H1 (cell line): ENCODE measurements at regions not wholly inside any gene's neighbourhood (a gene's known extent, or its start where the extent isn't known, plus 50 kb on each side); places are given as distances from the start of the nearest gene placed in this dataset.

Experiments
- CTCF ChIA-PET: fragments of 300-600 bp; sonication (Branson Sonifier 250); formaldehyde crosslinking; loops from one replicate; lab custom pipeline; 2021; ENCODE audit not compliant: partially characterized antibody; lab: Charles Lee
- POLR2A ChIA-PET: fragments of 300-600 bp; sonication (Branson Sonifier 250); formaldehyde crosslinking; loops from one replicate; lab custom pipeline; 2021; ENCODE audit warnings: inconsistent platforms; ENCODE audit not compliant: partially characterized antibody; lab: Charles Lee
- DNase-seq, 2 experiments: peaks; one replicate each; pipeline versions ENCODE4 v3.0.0 to v3.0.0-alpha.2; 2010 to 2022; ENCODE audit warnings: low spot score in 2 of 2, low read depth in 1 of 2, mixed read lengths in 1 of 2
- FAIRE-seq: peaks from 2 replicates; lab custom pipeline; 2011; peaks lifted over from hg19 to GRCh38; lab: Jason Lieb, UNC
- H2AFZ ChIP-seq: 2 replicates; pipeline ENCODE4 v1.8.1; 2012; ENCODE audit warnings: low read length, inconsistent platforms
- H2AK5ac ChIP-seq: 2 replicates; pipeline ENCODE4 v1.6.1; 2013; ENCODE audit warnings: low read depth, low read length
- H2BK120ac ChIP-seq: replicated peaks from 2 replicates; pipeline ENCODE3; 2013; ENCODE audit warnings: low read depth, low read length, inconsistent platforms
- H2BK12ac ChIP-seq: 2 replicates; pipeline ENCODE4 v1.6.1; 2013; ENCODE audit warnings: low read depth, low read length
- H2BK15ac ChIP-seq: 2 replicates; pipeline ENCODE4 v1.6.1; 2013; ENCODE audit warnings: low read length
- H2BK20ac ChIP-seq: 2 replicates; pipeline ENCODE4 v1.6.1; 2013; ENCODE audit warnings: low read length
- H2BK5ac ChIP-seq: 2 replicates; pipeline ENCODE4 v1.6.1; 2013; ENCODE audit warnings: low read depth, low read length
- H3K14ac ChIP-seq: 2 replicates; pipeline ENCODE4 v1.6.1; 2013; ENCODE audit warnings: inconsistent platforms; ENCODE audit not compliant: insufficient read length
- H3K18ac ChIP-seq: 2 replicates; pipeline ENCODE4 v1.6.1; 2013; ENCODE audit warnings: low read length; ENCODE audit errors: extremely low read depth
- H3K23ac ChIP-seq: 2 replicates; pipeline ENCODE4 v1.6.1; 2013; ENCODE audit warnings: inconsistent platforms; ENCODE audit not compliant: insufficient read length
- H3K23me2 ChIP-seq: 2 replicates; pipeline ENCODE4 v1.6.1; 2013; ENCODE audit warnings: low read depth, low read length
- H3K27ac ChIP-seq: 2 replicates; pipeline ENCODE4 v1.6.1; 2011; ENCODE audit warnings: low read depth, low read length, inconsistent platforms
- H3K27me3 ChIP-seq, 4 experiments: replicated peaks in 1 of 4; 1 replicate in 1 of 4; 2 replicates in 3 of 4; pipeline versions ENCODE4 v1.6.1 to v1.8.1; 2011 to 2013; ENCODE audit warnings: low read length in 3 of 4, mild to moderate bottlenecking in 3 of 4, inconsistent platforms in 2 of 4, mixed read lengths in 2 of 4, moderate library complexity in 1 of 4; ENCODE audit not compliant: control insufficient read depth in 3 of 4, insufficient read depth in 3 of 4; ENCODE audit errors: extremely low read depth in 1 of 4
- H3K36me3 ChIP-seq, 4 experiments: 2 replicates each; pipeline versions ENCODE4 v1.6.1 to v1.8.1; 2011 to 2013; ENCODE audit warnings: mild to moderate bottlenecking in 4 of 4, low read length in 3 of 4, moderate library complexity in 2 of 4, control low read depth in 1 of 4, inconsistent platforms in 1 of 4; ENCODE audit not compliant: insufficient read depth in 4 of 4, control insufficient read depth in 2 of 4
- H3K4ac ChIP-seq: replicated peaks from 2 replicates; pipeline ENCODE3; 2013; ENCODE audit warnings: low read length, low read depth, mixed read lengths, inconsistent platforms; ENCODE audit not compliant: insufficient read length
- H3K4me1 ChIP-seq, 4 experiments: replicated peaks in 1 of 4; 1 replicate in 1 of 4; 2 replicates in 3 of 4; pipeline versions ENCODE4 v1.6.1 to v1.8.1; 2011 to 2013; ENCODE audit warnings: low read length in 3 of 4, inconsistent platforms in 2 of 4, mixed read lengths in 1 of 4; ENCODE audit not compliant: insufficient read depth in 4 of 4, control insufficient read depth in 3 of 4
- H3K4me2 ChIP-seq, 2 experiments: 2 replicates each; pipeline versions ENCODE4 v1.6.1 to v1.8.1; 2011 to 2013; ENCODE audit warnings: low read depth in 2 of 2, low read length in 2 of 2, control low read depth in 1 of 2, inconsistent platforms in 1 of 2, mild to moderate bottlenecking in 1 of 2; ENCODE audit not compliant: insufficient read depth in 1 of 2
- H3K4me3 ChIP-seq, 4 experiments: fragments of 200-600, 300-600 bp in 1 of 4; sonication (generic), shearing (Covaris generic), sonication (Bioruptor Twin) in 1 of 4; 2 replicates each; pipeline versions ENCODE4 v1.5.1 to v1.8.1; 2011 to 2016; ENCODE audit warnings: low read length in 4 of 4, low read depth in 3 of 4, control low read depth in 2 of 4, inconsistent platforms in 2 of 4, mild to moderate bottlenecking in 2 of 4, mixed read lengths in 1 of 4, moderate library complexity in 1 of 4; ENCODE audit not compliant: insufficient read depth in 2 of 4; ENCODE audit errors: extremely low read depth in 1 of 4
- H3K56ac ChIP-seq: replicated peaks from 2 replicates; pipeline ENCODE3; 2013; ENCODE audit warnings: low read depth, mild to moderate bottlenecking, mixed read lengths, low read length, inconsistent platforms; ENCODE audit not compliant: insufficient read length
- H3K79me1 ChIP-seq: 2 replicates; pipeline ENCODE4 v1.6.1; 2013; ENCODE audit warnings: low read depth, low read length, control low read depth
- H3K79me2 ChIP-seq, 2 experiments: 2 replicates each; pipeline versions ENCODE4 v1.6.1 to v1.8.1; 2012 to 2013; ENCODE audit warnings: low read length in 2 of 2, mild to moderate bottlenecking in 2 of 2, inconsistent platforms in 1 of 2; ENCODE audit not compliant: insufficient read depth in 2 of 2, control insufficient read depth in 1 of 2
- H3K9ac ChIP-seq, 4 experiments: replicated peaks in 1 of 4; 1 replicate in 1 of 4; 2 replicates in 3 of 4; pipeline versions ENCODE4 v1.6.1 to v1.8.1; 2011 to 2013; ENCODE audit warnings: low read depth in 3 of 4, low read length in 3 of 4, control low read depth in 2 of 4, mild to moderate bottlenecking in 2 of 4, moderate library complexity in 2 of 4, inconsistent platforms in 1 of 4; ENCODE audit errors: extremely low read depth in 1 of 4
- H3K9me3 ChIP-seq, 2 experiments: 2 replicates each; pipeline versions ENCODE4 v1.6.1 to v1.8.1; 2012 to 2013; ENCODE audit warnings: mild to moderate bottlenecking in 2 of 2, moderate library complexity in 2 of 2, control low read depth in 1 of 2, inconsistent platforms in 1 of 2, low read depth in 1 of 2, low read length in 1 of 2, mixed read lengths in 1 of 2; ENCODE audit not compliant: insufficient read depth in 2 of 2
- H4K20me1 ChIP-seq, 2 experiments: replicated peaks in 1 of 2; 2 replicates each; pipeline versions ENCODE3 to v1.8.1; 2011 to 2013; ENCODE audit warnings: inconsistent platforms in 2 of 2, low read length in 2 of 2, mild to moderate bottlenecking in 1 of 2; ENCODE audit not compliant: insufficient read depth in 2 of 2, control insufficient read depth in 1 of 2
- H4K5ac ChIP-seq: 2 replicates; pipeline ENCODE4 v1.6.1; 2013; ENCODE audit warnings: low read length, low read depth, mixed read lengths, inconsistent platforms; ENCODE audit not compliant: insufficient read length
- H4K8ac ChIP-seq: 2 replicates; pipeline ENCODE4 v1.8.0; 2013; ENCODE audit warnings: mild to moderate bottlenecking, moderate library complexity, low read length, inconsistent platforms; ENCODE audit not compliant: insufficient read depth; ENCODE audit errors: extremely low read depth
- H4K91ac ChIP-seq: replicated peaks from 2 replicates; pipeline ENCODE3; 2013; ENCODE audit warnings: low read length, mixed read lengths, inconsistent platforms; ENCODE audit not compliant: insufficient read length
- ASH2L ChIP-seq: fragments of 200-600, 300-600 bp; sonication (generic); IDR thresholded peaks from one replicate; pipeline ENCODE4 v1.7.1; 2017; ENCODE audit warnings: low read length
- BACH1 ChIP-seq: IDR thresholded peaks from 2 replicates; pipeline ENCODE4 v1.6.1; 2012; ENCODE audit warnings: low read length, improper control_type of control experiment
- BRCA1 ChIP-seq: IDR thresholded peaks from 2 replicates; pipeline ENCODE4 v1.6.1; 2012; ENCODE audit warnings: low read depth, low read length, improper control_type of control experiment
- CREB1 ChIP-seq: IDR thresholded peaks from 2 replicates; pipeline ENCODE4 v1.6.1; 2012; ENCODE audit warnings: inconsistent platforms
- GABPA ChIP-seq: IDR thresholded peaks from 2 replicates; pipeline ENCODE4 v1.6.1; 2011; ENCODE audit warnings: mild to moderate bottlenecking, low read length, moderate library complexity, borderline replicate concordance; ENCODE audit not compliant: insufficient read depth
- HDAC2 ChIP-seq, 2 experiments: fragments of 300-600 bp in 1 of 2; sonication (generic) in 1 of 2; IDR thresholded peaks; 2 replicates each; pipeline ENCODE4 v1.6.1; 2011 to 2012; ENCODE audit warnings: low read depth in 2 of 2, low read length in 2 of 2, mild to moderate bottlenecking in 2 of 2, moderate library complexity in 2 of 2, borderline replicate concordance in 1 of 2, inconsistent platforms in 1 of 2
- KDM4A ChIP-seq: IDR thresholded peaks from one replicate; pipeline ENCODE4 v1.7.1; 2012; ENCODE audit warnings: low read depth, mild to moderate bottlenecking, moderate library complexity, low read length, inconsistent platforms; ENCODE audit not compliant: severe bottlenecking
- KDM5A ChIP-seq: fragments of 200-600 bp; IDR thresholded peaks from 2 replicates; pipeline ENCODE4 v1.7.1; 2012; ENCODE audit warnings: mild to moderate bottlenecking, low read length, inconsistent platforms, mixed read lengths
- SIX5 ChIP-seq: IDR thresholded peaks from 2 replicates; pipeline ENCODE4 v1.6.1; 2011; ENCODE audit warnings: mild to moderate bottlenecking, low read depth, low read length
- SRF ChIP-seq: IDR thresholded peaks from 2 replicates; pipeline ENCODE4 v1.6.1; 2011; ENCODE audit warnings: mild to moderate bottlenecking, low read depth, low read length, moderate library complexity
- TAF7 ChIP-seq: optimal IDR thresholded peaks from 2 replicates; pipeline ENCODE3; 2011; ENCODE audit warnings: low read depth, mild to moderate bottlenecking, inconsistent platforms, low read length, moderate library complexity, borderline replicate concordance
- TEAD4 ChIP-seq: IDR thresholded peaks from 2 replicates; pipeline ENCODE4 v1.6.1; 2012; ENCODE audit warnings: low read depth, low read length, inconsistent platforms, mixed read lengths
- WGBS, 2 experiments: shearing (Covaris generic) in 1 of 2; methylation state at CpG; one replicate each; pipeline versions ENCODE4 v1.1.6 to v1.1.7; 2013 to 2015; ENCODE audit warnings: low lambda C conversion rate in 2 of 2, mixed read lengths in 2 of 2, inconsistent platforms in 1 of 2, low coverage in 1 of 2, missing lambda C conversion rate in 1 of 2; ENCODE audit not compliant: insufficient replicate concordance in 2 of 2, insufficient coverage in 1 of 2, insufficient read length in 1 of 2; ENCODE audit errors: extremely low coverage in 1 of 2, missing lambda C conversion rate in 1 of 2; 5-methylcytosine and 5-hydroxymethylcytosine counted together

GRCh38 chr1:29641921-29642320 is 405.6 kb downstream of the PTPRU start:
- no peak overlapping the region for H4K5ac ChIP-seq
- no peak overlapping the region for H3K18ac ChIP-seq
- H4K91ac ChIP-seq = no peak overlapping the region
- WGBS, 2 experiments = 92% methylated on average over 1 of the region's 3 CpGs; no CpG with 5 or more reads in 1 of the 2 experiments
- H3K23ac ChIP-seq = no peak overlapping the region
- TF ChIP-seq TAF7 = no peak
- TF ChIP-seq SRF = no peak
- no peak for TF ChIP-seq ASH2L
- no peak for TF ChIP-seq BRCA1
- no peak for TF ChIP-seq KDM5A
- no peak for TF ChIP-seq GABPA
- no peak for TF ChIP-seq TEAD4
- no peak for TF ChIP-seq BACH1
- TF ChIP-seq HDAC2 (IDR thresholded peaks at IDR 0.05; ENCODE audit: borderline replicate concordance in 1 of 2, low read depth in 2 of 2, low read length in 2 of 2) = no peak
- no peak for TF ChIP-seq CREB1
- no peak for TF ChIP-seq SIX5
- no peak for TF ChIP-seq KDM4A
- TF ChIP-seq, all 59 proteins: peak for 0
- no peak overlapping the region for H3K9ac ChIP-seq
- CTCF ChIA-PET = interaction anchor here (2.0 to 3.7 kb wide), 3 partner anchors 8 to 14 kb away, joined by 7 to 26 read pairs (median 10); no protein-coding TSS in a partner anchor
- no peaks in the 10 kb centered on the region for H3K79me2 ChIP-seq
- H2BK20ac ChIP-seq = no peak overlapping the region
- no peak for DNase-seq
- H3K79me1 ChIP-seq = no peaks in the 10 kb centered on the region
- H2BK120ac ChIP-seq = no peak overlapping the region
- H3K56ac ChIP-seq = no peak overlapping the region
- POLR2A ChIA-PET = no interaction called here
- H2BK5ac ChIP-seq = no peak overlapping the region
- no peaks in the 10 kb centered on the region for H3K23me2 ChIP-seq
- no peak overlapping the region for H3K4ac ChIP-seq
- no peak overlapping the region for H3K14ac ChIP-seq
- no peak overlapping the region for H4K8ac ChIP-seq
- FAIRE-seq = no peak
- no peak overlapping the region for H3K4me2 ChIP-seq
- H2AFZ ChIP-seq = no peak overlapping the region
- H3K36me3 ChIP-seq = no peaks in the 10 kb centered on the region
- H2BK15ac ChIP-seq = no peak overlapping the region
- H3K9me3 ChIP-seq = no peaks in the 10 kb centered on the region
- H4K20me1 ChIP-seq = no peaks in the 10 kb centered on the region
- H3K27ac ChIP-seq = no peak overlapping the region
- no peak overlapping the region for H2AK5ac ChIP-seq
- H3K4me3 ChIP-seq = no peak overlapping the region
- H3K4me1 ChIP-seq = no peaks in the 10 kb centered on the region
- no peak overlapping the region for H2BK12ac ChIP-seq
- no peaks in the 10 kb centered on the region for H3K27me3 ChIP-seq
